CD4-positive, alpha-beta T cell treated with Interleukin-2 at 100 ng/mL for 4 hours (primary cell): ENCODE measurements at regions not wholly inside any gene's neighbourhood (a gene's known extent, or its start where the extent isn't known, plus 50 kb on each side); places are given as distances from the start of the nearest gene placed in this dataset.

Experiments
- DNase-seq: peaks from one replicate; pipeline ENCODE4 v3.0.0-alpha.2; 2020; ENCODE audit warnings: low spot score

- DNase-seq, result no peak
Measured at GRCh38 chr21:16650714-16651366, 862.0 kb upstream of the CXADR start.

GRCh38 chr21:16651956-16652355 lies 860.9 kb upstream of the CXADR start:
- DNase-seq, result no peak

GRCh38 chr21:16663436-16663835 lies 849.4 kb upstream of the CXADR start:
- no peak for DNase-seq

DNA sequence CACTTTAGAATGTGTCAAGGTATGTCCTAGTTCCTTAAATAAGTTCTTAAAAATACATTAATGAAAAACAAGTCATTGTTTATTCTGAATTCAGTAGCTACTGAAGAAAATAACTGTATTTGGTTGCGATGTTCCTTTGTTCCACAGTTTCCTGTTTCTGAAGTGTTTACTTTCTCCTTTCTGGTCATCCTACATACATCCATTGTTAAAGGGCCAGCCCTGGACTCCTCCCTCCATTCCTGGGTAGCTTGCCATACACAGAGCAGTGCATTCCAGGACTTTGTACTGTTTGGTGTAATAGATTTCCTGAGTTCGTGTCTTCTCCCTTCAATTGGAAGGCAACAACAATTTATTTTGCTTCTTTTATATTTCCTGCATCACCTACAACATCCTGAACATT lies 845.4 kb upstream of the CXADR start:
- no peak for DNase-seq

DNA sequence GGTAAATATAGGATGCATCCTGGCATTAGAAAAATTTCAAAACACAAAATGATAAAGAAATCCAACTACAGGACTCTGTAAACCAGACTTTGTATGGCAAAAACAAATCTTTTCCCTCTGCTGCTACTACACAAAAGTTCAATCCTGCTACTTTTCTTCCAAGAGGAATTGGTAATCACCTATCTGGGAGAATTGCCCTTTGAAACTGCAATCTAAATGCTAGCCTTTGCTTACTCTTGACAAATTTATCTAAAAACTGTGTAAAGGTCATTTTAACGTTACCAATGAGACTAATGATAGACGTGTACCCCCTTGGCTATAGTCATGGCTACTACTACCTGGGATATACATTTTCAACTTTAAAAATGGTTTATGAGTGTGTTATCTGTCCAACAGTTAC lies 837.9 kb upstream of the CXADR start:
- DNase-seq, result no peak

GRCh38 chr21:16676391-16676790 lies 836.5 kb upstream of the CXADR start:
- no peak for DNase-seq

- DNase-seq, result no peak
Measured at GRCh38 chr21:16678429-16679160, 834.2 kb upstream of the CXADR start.

GRCh38 chr21:16695074-16695473 lies 817.8 kb upstream of the CXADR start:
- DNase-seq, result no peak

DNA sequence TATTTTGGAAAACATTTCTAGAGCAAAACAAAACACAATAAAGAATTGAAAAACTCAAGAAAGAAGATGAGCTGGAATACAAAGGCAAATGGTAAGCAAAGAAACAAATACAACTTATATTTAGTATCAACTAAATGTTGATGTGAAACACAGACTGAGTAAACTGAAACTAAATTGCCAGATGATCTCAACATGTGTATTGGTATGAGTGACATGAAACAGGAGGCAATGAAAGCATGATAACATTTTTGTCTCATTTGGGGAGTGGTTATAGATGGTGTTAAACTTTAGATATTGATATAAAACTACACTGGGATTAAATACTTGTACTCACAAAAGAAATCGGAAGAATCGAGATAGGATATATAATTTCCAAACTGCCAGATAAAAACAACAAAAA lies 805.6 kb upstream of the CXADR start:
- DNase-seq, result no peak

DNA sequence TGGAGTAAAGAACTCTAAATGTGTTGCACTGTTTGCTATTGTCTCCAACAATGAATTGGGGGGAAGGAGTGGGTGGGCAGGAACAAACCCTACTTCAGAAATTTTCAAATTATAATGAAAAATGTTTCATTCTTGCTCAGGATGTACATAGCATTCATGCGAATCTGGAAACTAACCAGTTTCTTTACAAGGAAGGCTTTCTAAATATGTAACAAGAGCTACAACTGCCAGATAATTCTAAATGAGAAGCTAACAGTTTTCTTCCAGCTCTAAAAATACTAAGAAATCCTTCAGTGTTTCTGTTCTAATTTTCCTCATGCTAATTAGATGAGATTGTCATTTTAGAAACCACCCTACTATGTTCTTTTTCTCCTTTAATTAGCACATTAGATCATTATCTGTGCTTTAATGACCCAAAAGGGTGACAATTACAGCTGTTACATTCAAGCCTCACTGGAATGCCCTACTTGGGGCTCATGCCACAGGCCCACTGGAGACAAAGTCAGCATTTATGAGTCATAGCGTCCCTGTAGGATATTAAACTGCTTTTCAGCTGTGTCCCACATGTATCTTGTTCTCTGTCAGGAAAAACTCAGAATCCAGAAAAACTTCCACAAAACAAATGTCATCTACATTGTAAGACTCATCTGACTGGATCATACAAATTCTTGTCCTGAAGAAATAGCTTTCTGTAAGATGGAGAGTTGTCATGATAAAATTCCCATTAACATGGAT lies 804.6 kb upstream of the CXADR start:
- DNase-seq, result no peak

DNA sequence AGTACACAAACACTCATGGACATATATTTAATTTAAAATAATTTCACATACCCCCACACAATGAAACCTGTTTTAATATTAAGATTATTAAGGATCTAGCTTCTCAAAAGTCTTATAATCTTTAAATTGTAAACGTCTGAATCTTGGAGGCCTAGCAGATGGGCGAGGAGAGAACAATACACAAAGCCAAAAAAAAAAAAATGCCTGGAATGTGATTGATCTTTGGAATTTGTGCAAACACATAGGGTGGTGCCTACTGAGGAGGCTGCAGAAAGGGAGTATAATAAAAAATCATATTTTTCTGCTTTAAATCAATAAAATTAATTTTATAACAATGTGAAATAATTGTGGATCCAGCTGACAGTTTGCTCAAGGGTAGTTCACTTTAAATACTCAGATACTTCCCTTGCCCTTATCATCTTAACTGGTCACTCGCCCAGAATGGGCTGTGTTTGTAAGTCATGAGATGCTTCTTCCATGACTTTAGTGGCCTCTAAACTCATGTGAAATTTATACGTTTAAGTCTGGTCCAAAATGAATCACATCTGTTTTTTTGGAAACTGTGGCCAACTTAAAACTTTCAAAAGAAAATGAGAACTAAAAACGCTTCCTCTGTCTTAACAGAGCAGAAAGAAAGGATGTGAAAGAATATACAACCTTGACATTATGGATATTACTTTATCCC lies 802.8 kb upstream of the CXADR start:
- DNase-seq, result no peak

DNA sequence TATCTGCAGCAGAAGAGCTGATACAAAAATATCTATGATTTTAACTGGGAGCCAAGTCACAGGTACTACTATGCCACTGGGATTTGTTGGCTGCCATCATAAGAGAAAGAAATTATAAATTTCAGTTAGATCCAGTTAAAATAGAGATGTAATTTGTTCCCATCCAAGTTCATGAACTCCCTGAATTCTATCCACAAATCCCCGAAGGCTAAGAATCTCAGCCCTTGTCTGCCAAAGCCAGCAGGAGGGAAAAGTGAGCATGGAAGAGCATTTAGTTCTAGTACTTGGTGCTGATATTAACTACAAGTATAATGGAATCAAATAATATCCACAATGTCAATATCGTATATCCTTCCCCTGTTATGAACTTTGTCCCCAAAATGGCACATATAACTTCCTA lies 801.1 kb upstream of the CXADR start:
- no peak for DNase-seq

DNA sequence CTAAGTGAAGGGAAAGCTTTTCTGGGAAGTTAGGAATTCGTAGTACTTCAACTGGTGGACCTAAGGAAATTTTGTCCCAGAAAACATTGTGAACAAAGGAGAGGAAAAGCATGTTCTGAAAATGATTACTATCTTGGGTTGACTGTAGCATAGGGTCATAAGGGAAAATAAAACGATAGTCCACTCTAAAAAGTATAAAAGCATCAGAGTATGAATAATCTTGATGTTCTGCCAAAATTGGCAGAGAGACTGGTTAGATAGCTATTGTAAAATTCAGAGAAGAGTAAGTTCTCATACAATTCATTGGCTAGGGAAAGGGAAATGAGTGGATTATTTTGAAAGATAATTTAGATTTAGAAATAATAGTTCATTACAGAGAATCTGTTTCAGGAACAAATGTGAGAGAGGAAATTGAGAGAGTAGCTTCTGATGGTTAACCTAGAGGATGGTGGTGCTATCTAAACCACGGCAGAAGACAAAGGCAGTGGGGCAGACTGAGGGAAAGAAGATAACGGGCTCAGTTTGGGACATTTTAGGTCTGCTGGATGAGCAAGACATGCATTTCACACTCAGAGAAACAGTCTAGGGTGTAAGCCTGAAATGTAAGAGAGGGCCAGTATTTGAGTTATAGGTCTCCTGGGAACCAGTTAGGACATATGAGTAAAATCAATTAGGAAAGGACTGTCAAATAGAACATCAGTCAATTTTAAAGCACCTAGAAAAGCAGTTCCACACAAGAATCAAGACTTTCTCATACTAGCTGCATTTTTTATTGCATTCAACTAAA lies 799.3 kb upstream of the CXADR start:
- no peak for DNase-seq

GRCh38 chr21:16740511-16740910 lies 772.3 kb upstream of the CXADR start:
- DNase-seq, result no peak

- DNase-seq, result no peak
Measured at GRCh38 chr21:16741141-16741665, 771.6 kb upstream of the CXADR start.

DNA sequence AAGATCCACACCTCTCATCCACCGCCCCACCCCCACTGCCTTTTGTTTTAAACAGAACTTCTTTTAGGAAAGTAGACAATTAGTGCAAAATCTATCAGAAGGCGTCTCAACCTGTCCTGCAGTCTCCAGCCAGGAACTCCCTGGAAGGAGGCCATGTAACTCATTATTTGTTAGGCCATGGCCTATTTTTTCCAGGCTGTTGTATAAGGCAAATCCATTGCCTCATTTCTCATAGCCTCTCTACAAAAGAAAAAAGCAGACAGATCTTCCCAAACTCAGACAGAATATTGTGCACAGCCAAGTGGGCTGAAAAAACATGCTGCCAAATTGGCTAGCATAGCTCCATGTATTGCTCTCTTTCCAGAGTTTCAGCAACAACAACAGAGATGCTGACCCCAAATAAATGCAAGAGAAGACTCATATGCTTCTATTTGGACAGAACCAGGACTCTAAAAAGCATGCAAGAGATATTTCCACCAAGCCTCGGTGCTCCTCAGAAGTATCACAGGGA lies 770.7 kb upstream of the CXADR start:
- DNase-seq, result no peak

DNA sequence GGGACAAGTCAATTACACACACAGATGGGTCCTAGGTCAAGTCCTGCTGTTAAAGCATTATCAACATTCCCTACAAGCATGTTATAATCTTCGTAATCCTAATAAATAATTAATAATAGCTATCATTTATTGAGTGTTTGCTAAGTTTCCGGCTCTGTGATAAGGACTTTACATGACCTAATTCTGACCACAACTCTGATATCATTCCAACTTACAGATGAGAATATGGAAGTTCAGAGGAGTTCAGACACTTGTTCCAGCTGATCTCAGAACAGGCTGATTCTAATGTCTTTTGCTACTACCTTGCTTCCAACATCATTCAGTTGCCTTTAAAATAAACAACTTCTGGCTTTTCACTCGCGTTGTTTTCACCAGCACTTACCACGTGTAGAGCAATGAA lies 770.1 kb upstream of the CXADR start:
- no peak for DNase-seq

DNA sequence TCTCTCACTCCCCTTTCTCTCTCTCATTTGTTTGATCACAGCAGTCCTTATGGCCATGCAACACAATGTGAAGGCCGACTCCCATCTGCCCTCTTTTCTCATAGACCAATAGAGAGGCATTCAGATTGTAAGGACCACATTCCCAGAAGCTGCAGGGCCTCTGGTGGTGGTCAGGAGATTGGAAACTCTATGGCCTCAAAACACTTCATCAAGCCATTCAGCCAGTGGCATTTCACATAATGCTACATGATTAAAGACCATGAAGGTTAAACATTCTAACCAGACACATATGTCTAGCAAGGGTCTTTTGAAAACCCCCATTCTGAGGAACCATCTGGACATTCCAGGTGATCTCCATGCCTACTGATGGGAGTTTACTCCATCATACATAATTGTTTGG lies 769.5 kb upstream of the CXADR start:
- no peak for DNase-seq

- DNase-seq, result no peak
Measured at GRCh38 chr21:16750926-16751325, 761.9 kb upstream of the CXADR start.

DNA sequence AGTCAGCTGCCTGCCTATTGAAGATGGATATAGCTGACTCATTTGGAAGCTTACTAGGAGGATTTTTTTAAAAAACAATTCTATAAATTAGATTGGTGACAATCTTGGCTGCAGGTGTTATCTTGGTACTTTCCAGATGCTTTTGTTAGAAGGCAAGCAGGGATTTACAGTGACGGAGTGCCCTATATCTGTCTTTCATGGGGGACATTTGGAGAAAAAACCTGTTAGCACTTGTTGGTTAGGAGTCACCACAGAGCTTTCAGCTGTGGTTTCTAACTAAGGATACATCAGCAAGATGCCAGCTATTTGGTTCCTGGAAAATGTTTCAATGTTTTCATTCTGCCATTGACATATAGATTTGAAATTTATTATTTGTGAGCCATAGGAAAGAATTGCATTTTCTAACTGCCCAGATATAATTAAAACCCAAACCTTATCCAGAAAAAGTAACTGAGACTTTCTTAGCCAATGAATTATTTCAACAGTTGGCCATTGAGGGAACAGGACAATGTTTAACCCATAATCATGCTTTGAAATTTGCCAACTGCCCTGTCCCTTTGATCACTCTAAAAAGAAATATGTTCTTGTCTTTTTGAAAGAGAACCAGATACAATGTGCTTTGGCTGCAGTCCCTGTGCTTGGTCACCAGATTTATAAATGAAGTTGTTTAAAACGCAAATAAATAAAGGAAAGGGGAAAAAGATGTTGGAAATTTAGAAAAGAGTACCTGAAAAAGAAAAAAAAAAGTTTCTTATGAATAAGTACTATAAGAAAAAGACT lies 761.0 kb upstream of the CXADR start:
- no peak for DNase-seq

GRCh38 chr21:16752475-16752857 lies 760.4 kb upstream of the CXADR start:
- no peak for DNase-seq
